ENCODE measurements at regions not wholly inside any gene's neighbourhood (a gene's known extent, or its start where the extent isn't known, plus 50 kb on each side); places are given as distances from the start of the nearest gene placed in this dataset.

DNA sequence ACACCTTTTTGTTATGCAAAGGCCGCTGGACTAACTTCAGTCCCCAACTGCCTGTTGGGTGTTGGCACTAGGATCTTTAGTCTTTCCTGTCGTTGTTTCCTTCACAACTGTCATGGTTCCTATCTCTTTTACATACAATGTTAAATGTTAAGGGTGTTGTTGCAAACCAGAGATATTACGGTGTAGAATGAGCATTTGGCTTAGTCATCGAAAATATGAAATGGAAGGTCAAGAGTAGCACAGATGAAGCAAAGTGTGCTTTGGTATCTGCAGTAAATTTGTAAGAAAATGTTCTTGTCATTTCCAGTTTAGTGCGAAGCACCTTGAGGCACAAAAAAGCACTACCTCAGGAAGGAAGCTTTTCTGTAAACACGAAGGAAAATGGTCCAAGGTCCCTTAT is 751.3 kb upstream of the LRFN5 start:
- ATAC-seq (no peak), DNase-seq (ENCODE audit: low read depth, low spot score) (no peak)
- Histone ChIP-seq H3K4me1 (ENCODE audit: control insufficient read depth, insufficient read depth, low read length) (no peaks in the 10 kb centered on the region), H3K27ac (ENCODE audit: low read length) (no peak overlapping the region), H3K4me3 (ENCODE audit: low read depth in 2 of 2, low read length in 2 of 2) (no peak overlapping the region), H3K27me3 (ENCODE audit: control insufficient read depth, insufficient read depth, low read length) (no peaks in the 10 kb centered on the region), H3K9me3 (ENCODE audit: control insufficient read depth, insufficient read depth, low read depth, low read length) (no peaks in the 10 kb centered on the region), H3K36me3 (ENCODE audit: control insufficient read depth, insufficient read depth, low read length) (no peaks in the 10 kb centered on the region)
- POLR2A ChIA-PET, result no interaction called here
- no TSS peak for BruUV-seq (replicated peaks)
- intact Hi-C loops (cut with micrococcal nuclease; ENCODE audit: unreplicated experiment), result no loop called here
- CTCF ChIA-PET, result no interaction called here
- in situ Hi-C loops (cut with HindIII; ENCODE audit: low pct_unique_long_range_greater_than_20kb, low sequenced_read_pairs), result no loop called here
- TF ChIP-seq, protein P1, sequence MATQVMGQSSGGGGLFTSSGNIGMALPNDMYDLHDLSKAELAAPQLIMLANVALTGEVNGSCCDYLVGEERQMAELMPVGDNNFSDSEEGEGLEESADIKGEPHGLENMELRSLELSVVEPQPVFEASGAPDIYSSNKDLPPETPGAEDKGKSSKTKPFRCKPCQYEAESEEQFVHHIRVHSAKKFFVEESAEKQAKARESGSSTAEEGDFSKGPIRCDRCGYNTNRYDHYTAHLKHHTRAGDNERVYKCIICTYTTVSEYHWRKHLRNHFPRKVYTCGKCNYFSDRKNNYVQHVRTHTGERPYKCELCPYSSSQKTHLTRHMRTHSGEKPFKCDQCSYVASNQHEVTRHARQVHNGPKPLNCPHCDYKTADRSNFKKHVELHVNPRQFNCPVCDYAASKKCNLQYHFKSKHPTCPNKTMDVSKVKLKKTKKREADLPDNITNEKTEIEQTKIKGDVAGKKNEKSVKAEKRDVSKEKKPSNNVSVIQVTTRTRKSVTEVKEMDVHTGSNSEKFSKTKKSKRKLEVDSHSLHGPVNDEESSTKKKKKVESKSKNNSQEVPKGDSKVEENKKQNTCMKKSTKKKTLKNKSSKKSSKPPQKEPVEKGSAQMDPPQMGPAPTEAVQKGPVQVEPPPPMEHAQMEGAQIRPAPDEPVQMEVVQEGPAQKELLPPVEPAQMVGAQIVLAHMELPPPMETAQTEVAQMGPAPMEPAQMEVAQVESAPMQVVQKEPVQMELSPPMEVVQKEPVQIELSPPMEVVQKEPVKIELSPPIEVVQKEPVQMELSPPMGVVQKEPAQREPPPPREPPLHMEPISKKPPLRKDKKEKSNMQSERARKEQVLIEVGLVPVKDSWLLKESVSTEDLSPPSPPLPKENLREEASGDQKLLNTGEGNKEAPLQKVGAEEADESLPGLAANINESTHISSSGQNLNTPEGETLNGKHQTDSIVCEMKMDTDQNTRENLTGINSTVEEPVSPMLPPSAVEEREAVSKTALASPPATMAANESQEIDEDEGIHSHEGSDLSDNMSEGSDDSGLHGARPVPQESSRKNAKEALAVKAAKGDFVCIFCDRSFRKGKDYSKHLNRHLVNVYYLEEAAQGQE (IDR thresholded peaks at IDR 0.05; ENCODE audit: insufficient read depth in 1 of 2, low read depth in 2 of 2, low read length in 1 of 2), result no peak
- TF ChIP-seq, protein P2, sequence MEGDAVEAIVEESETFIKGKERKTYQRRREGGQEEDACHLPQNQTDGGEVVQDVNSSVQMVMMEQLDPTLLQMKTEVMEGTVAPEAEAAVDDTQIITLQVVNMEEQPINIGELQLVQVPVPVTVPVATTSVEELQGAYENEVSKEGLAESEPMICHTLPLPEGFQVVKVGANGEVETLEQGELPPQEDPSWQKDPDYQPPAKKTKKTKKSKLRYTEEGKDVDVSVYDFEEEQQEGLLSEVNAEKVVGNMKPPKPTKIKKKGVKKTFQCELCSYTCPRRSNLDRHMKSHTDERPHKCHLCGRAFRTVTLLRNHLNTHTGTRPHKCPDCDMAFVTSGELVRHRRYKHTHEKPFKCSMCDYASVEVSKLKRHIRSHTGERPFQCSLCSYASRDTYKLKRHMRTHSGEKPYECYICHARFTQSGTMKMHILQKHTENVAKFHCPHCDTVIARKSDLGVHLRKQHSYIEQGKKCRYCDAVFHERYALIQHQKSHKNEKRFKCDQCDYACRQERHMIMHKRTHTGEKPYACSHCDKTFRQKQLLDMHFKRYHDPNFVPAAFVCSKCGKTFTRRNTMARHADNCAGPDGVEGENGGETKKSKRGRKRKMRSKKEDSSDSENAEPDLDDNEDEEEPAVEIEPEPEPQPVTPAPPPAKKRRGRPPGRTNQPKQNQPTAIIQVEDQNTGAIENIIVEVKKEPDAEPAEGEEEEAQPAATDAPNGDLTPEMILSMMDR (IDR thresholded peaks at IDR 0.05), result no peak
- TF ChIP-seq SIN3A (IDR thresholded peaks at IDR 0.05; ENCODE audit: borderline replicate concordance, insufficient read depth, low read depth, low read length), result no peak
- TF ChIP-seq POLR2AphosphoS5 (IDR thresholded peaks at IDR 0.05; ENCODE audit: low read depth, low read length), result no peak
- TF ChIP-seq TCF7L2 (IDR thresholded peaks at IDR 0.05; ENCODE audit: low read depth, low read length), result no peak

DNA sequence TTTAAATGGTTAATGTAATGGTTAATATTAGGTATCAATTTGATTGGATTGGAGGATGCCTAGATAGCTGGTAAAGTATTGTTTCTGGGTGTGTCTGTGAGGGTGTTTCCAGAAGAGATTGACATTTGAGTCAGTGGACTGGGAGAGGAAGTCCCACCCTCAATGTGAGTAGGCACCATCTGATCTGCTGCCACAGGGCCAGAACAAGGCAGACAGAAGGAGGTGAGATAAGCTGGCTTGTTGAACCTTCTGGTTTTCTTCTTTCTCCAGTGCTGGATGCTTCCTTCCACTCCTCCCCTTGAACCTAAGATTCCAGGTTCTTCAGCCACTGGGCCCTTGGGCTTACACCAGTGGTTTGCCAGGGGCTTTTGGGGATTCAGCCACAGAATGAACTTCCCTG is 756.5 kb upstream of the LRFN5 start:
- Histone ChIP-seq H3K27me3 (ENCODE audit: control insufficient read depth, insufficient read depth, low read length) (no peaks in the 10 kb centered on the region), H3K9me3 (ENCODE audit: control insufficient read depth, insufficient read depth, low read depth, low read length) (no peaks in the 10 kb centered on the region), H3K4me1 (ENCODE audit: control insufficient read depth, insufficient read depth, low read length) (no peaks in the 10 kb centered on the region), H3K4me3 (ENCODE audit: low read depth in 2 of 2, low read length in 2 of 2) (no peak overlapping the region), H3K27ac (ENCODE audit: low read length) (no peak overlapping the region), H3K36me3 (ENCODE audit: control insufficient read depth, insufficient read depth, low read length) (no peaks in the 10 kb centered on the region)
- no TSS peak for BruUV-seq (replicated peaks)
- CTCF ChIA-PET, result no interaction called here
- ATAC-seq, result no peak
- DNase-seq (ENCODE audit: low read depth, low spot score), result no peak
- in situ Hi-C loops (cut with HindIII; ENCODE audit: low pct_unique_long_range_greater_than_20kb, low sequenced_read_pairs) (no loop called here), intact Hi-C loops (cut with micrococcal nuclease; ENCODE audit: unreplicated experiment) (no loop called here)
- POLR2A ChIA-PET, result no interaction called here
- TF ChIP-seq, protein P2 (IDR thresholded peaks at IDR 0.05), result no peak
- TF ChIP-seq SIN3A (IDR thresholded peaks at IDR 0.05; ENCODE audit: borderline replicate concordance, insufficient read depth, low read depth, low read length), result no peak

DNA sequence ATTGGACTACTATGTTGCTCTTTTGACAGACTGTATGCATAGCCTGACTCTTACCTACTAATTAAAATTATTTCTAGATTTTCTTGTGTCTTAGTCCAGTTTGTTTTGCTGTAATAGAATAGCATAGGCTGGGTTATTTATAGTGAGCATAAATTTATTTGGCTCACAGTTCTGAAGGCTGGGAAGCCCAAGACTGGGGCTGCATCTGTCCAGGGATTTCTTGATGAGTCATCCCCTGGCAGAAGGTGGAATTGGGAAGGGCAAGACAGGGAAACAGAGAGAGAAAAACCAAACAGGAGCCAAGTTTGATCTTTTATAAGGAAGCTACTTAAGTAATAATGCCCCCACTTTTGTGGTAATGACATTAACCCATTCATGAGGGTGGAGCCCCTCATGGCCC is 759.2 kb upstream of the LRFN5 start:
- H3K9me3 ChIP-seq (ENCODE audit: control insufficient read depth, insufficient read depth, low read depth, low read length), result no peaks in the 10 kb centered on the region
- in situ Hi-C loops (cut with HindIII; ENCODE audit: low pct_unique_long_range_greater_than_20kb, low sequenced_read_pairs), result no loop called here
- H3K27ac ChIP-seq (ENCODE audit: low read length), result no peak overlapping the region
- DNase-seq (ENCODE audit: low read depth, low spot score) (no peak), ATAC-seq (no peak)
- H3K4me3 ChIP-seq (ENCODE audit: low read depth in 2 of 2, low read length in 2 of 2), result no peak overlapping the region
- no peaks in the 10 kb centered on the region for H3K27me3 ChIP-seq (ENCODE audit: control insufficient read depth, insufficient read depth, low read length)
- ChIA-PET CTCF (no interaction called here), POLR2A (no interaction called here)
- no peaks in the 10 kb centered on the region for H3K4me1 ChIP-seq (ENCODE audit: control insufficient read depth, insufficient read depth, low read length)
- intact Hi-C loops (cut with micrococcal nuclease; ENCODE audit: unreplicated experiment), result no loop called here
- BruUV-seq (replicated peaks), result no TSS peak
- no peaks in the 10 kb centered on the region for H3K36me3 ChIP-seq (ENCODE audit: control insufficient read depth, insufficient read depth, low read length)
- TF ChIP-seq, protein P1 (IDR thresholded peaks at IDR 0.05; ENCODE audit: insufficient read depth in 1 of 2, low read depth in 2 of 2, low read length in 1 of 2), result no peak
- TF ChIP-seq SIN3A (IDR thresholded peaks at IDR 0.05; ENCODE audit: borderline replicate concordance, insufficient read depth, low read depth, low read length), result no peak

Data from Panc1 (cell line).